ENCODE measurements at regions not wholly inside any gene's neighbourhood (a gene's known extent, or its start where the extent isn't known, plus 50 kb on each side); places are given as distances from the start of the nearest gene placed in this dataset.

DNA sequence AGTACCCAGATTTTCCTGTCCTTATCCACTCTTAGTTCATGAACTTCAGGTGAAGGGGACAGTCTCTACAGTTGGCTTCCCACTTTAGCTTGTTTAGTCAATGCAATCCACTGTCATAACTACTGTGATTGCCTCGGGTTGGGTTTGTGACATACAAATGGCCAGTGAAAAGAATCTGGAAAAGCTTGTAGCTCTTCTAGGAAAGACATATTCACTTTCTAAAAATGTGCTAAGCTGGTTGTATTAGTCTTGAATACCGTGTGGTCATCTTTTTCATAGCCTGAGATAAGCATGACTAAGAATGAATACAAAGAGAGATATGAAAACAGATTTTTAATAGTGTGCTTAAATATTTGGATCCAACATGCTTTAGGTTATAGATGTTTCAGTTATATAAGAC, 1443.5 kb upstream of the IGFBP7 start:
- no peak for DNase-seq (ENCODE audit: low read depth)

DNA sequence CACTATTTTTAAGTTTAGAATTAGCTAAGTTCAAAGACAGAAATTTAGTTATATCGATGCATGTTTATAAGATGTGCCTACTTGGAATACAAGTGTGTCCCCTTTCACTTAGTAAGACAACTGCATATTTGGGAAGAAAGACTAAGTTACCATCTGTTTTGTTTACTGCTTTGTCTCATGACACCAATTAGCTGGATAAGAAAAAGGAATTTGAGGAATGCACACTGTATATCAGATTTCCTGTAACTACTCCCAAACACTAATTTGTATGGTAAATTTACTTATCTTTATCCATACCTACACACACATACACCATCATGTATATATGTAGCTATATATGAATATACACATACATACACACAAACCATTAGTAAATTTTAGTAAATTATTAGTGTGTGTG, 1442.8 kb upstream of the IGFBP7 start:
- no peak for DNase-seq (ENCODE audit: low read depth)

DNA sequence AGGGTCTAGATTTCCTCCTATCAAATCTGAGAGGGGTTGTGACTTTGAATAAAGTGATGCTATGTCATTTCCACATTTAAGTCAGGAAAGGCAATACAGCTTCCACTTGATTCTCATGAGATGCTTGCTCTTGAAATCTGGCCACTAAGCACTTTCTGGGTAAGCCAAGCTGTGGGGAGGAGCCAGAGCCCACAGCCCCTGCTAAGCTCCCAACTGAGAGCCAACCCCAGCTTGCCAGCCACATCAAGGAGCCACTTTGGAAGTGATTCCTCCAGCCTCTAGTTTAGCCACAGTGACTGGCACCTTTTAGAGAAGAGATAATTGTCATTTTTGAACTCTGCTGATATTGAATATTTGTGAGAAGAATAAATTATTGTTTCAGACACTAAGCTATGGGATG, 1441.5 kb upstream of the IGFBP7 start:
- DNase-seq (ENCODE audit: low read depth) = no peak

DNA sequence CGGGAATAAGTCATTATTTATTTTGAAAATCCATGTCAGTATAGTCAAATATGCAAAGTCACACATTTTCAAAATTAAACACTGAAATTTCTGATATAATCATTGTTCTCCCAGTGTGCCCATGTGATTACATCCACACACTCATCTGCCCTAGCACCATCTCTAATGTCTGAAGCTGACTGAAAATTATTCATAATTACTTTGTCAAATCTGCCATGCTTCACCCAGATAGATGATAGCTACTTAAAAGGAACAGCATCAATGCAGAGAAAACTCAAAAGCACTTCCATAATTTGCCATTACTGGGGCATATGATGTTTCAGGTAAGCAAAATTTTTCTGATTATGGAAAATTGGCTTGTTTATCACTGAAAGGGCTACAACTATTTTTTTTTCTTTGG, 1433.3 kb upstream of the IGFBP7 start:
- DNase-seq (ENCODE audit: low read depth) = no peak

DNA sequence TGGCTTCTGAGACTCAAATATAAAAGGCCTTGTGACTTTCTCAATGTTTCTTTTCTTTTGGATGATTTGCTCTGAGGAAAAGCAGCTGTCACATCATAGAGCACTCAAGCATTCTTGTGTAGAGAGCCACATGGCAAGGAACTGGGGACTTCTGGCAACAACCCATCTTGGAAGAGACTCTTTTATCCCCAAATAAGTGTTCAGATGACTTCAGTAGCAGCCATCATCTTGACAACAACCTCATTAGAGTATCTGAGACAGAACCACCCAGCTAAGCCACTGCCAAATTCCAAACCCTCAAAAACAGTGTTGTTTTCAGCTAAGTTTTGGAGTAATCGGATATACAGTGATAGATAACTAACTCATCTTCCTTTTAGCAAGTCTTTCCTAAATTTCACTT, 1431.7 kb upstream of the IGFBP7 start:
- DNase-seq (ENCODE audit: low read depth) = no peak

DNA sequence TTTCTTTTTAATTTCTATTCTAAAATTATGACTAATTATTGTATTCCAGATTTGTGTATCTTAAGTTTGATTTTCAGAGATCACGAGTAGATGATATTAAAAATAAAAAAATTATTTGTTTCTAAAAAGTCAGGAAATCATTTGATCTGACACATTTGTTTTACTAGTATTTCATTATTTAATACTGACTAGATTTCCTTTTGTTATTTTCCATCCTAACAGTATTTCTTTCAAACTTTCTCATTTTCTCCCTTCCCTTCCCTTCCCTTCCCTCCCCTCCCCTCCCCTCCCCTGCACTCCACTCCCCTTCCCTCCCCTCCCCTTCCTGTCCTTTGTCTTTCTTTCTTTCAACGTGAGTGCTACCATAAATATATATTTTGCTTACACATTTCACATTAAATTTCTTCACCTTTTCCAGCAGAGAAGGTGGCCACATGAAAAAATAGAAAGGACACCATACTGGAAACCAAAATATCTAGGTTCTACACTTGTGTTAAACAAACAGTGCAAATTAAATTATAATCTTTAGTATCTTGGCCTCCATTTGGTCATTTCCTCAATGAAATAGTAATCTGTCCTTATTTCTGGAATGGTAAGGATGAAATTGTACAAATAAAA, 1412.7 kb upstream of the IGFBP7 start:
- DNase-seq (ENCODE audit: low read depth) = no peak

DNA sequence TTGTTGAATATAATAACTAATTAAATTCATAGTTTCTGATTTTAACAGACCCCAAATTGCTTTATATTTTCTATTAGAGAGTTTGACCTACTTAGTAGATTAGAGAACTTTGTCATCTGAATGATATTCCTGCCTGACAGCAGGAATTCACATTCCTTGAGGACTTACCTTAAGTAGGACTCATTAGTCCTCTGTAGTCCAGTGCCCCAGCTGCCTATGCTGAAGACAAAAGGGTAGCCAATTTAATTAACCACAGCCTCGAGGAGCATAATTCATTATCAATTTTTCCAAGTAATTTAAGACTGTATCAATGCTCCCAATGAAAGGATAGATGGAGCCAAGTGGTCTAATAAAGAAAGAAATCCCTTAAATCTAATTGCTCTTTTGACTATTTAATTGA, 1405.0 kb upstream of the IGFBP7 start:
- DNase-seq (ENCODE audit: low read depth) = no peak

DNA sequence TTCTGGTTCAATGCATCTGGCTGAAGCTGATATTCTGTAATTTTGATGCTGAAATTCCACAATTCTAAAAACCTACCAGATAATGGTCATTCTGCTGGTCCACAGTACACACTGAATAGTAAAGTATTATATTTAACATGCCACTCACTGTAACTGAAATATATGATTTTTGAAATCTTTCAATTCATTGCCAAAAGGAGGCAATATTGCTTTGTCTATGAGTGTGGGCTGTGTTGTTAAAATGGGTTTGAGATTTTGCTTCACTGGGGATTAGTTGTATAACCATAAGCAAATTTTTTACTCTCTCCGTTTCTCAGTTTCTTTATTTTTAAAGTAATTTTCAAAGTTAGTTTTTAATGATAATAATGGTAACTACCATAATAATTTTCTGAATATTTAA, 1404.1 kb upstream of the IGFBP7 start:
- DNase-seq (ENCODE audit: low read depth) = no peak

DNA sequence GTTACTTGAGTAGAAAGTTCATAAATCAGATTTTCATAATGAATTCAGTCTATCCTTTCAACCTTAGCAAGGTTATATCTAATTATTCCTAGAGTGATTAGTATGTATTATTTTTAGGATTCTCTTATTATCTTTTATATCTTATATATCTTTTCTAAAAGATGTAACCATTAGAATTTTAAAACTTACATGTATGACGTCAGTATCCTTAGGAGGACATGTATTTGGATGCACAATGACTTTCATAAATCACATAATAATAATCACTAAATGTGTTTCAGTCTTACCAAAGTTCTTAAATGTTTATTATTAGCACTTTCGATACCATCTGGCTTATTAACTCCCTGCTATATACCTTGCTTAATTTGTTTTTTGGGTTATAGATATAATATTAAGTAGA, 1400.5 kb upstream of the IGFBP7 start:
- no peak for DNase-seq (ENCODE audit: low read depth)

DNA sequence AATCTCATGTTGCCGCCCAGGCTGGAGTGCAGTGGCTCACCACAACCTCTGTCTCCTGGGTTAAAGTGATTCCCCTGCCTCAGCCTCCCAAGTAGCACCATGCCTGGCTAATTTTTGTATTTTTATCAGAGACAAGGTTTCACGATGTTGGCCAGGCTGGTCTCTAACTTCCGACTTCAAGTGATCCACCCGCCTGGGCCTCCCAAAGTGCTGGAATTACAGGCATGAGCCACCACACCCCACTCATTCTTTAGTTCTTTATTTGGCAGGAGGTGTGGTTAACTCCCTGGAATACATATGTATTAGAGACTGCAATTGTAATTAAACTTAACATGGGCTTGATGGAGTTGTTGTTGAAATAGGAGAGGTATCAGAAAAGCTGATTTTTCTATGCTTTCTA, 1396.9 kb upstream of the IGFBP7 start:
- no peak for DNase-seq (ENCODE audit: low read depth)

DNA sequence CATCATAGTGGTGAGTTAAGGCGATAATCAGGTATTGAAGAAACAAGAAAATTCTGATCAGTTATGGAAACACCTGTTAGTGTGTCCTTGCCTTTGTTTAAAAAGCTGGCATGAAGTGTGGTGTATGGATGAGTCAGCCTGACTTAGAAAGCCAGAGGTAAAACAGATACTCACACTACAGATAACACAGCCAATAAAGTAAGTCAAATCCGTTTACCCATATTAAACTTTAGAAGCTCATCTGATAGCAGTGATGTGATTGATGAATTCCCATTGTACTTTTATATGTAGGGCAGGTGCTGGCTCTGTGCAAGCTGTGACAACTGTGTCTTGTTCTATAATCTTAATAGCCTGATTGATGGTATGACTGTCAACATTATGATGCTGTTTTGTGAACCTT, 1392.7 kb upstream of the IGFBP7 start:
- DNase-seq (ENCODE audit: low read depth) = no peak

DNA sequence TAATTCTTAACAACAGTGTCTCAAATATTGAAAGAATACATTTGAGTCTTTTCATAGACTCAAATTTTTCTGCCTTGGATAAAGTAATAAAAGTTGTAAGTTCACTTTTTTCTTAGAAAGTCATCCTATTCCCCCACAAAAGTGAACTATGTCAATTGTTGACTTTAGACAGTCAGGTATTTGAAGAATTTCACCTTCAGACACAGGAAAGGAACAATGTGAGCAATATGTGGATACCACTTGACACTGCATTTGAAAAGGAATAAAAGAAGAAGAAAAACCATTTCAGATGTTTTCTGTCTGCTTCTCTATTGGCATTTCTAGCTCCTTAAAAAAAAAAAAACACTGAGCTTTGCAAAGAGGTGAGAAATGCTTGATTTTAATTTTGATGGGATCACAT, 1389.0 kb upstream of the IGFBP7 start:
- DNase-seq (ENCODE audit: low read depth) = no peak

DNA sequence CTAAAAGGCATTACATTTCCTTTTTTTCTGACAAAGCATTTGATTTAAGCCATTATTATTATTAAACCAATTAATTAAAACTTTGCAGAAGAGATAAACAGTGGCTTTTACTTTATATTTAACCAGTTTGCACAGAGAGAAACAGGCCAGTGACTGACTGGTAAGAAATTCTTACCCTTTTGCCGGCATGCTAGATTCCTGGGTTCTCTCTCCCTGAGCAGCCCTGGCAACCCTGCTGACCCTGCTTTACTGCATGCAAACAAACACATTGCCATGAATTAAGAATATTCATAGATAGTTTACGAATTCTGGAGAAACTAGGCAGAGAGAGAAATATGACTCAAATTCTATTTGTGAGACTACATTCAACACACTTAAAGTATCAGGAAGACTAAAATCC, 1381.4 kb upstream of the IGFBP7 start:
- no peak for DNase-seq (ENCODE audit: low read depth)

DNA sequence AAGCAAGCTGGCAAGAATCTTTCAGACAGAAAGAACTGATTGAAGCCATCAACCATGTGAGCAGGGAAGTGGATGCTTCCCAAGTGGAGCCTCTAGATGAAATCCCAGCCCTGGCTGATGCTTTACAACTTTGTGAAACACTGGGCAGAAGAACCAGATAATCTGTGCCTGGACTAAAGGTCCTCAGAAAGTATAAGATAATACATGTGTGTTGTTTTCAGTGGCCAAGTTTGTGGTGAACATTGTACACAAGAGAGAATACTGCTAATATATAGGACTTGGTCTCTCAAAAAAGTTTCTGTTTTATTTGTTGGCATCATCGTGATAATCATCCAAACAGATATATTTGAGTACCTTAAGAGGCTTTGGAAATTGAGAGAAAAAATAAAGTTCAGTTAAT, 1367.8 kb upstream of the IGFBP7 start:
- DNase-seq (ENCODE audit: low read depth) = no peak

DNA sequence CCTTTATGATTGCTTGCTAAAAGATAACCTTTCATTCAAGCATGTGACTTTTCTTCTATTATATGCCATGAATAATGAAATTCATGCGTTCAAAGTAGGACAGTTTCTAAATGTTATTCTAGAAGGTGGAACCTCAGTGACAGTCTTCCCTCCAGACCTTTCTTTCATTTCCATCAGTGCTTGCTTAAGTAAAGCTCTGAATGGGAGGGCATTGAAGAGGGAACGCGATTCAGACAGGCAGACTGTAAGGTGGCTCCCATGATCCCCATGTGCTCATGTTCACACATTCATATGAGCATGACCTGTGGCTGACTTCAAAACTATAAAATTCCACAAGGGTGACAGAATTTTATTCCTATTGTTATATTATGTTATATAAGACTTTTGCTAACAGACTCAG, 1367.3 kb upstream of the IGFBP7 start:
- no peak for DNase-seq (ENCODE audit: low read depth)

DNA sequence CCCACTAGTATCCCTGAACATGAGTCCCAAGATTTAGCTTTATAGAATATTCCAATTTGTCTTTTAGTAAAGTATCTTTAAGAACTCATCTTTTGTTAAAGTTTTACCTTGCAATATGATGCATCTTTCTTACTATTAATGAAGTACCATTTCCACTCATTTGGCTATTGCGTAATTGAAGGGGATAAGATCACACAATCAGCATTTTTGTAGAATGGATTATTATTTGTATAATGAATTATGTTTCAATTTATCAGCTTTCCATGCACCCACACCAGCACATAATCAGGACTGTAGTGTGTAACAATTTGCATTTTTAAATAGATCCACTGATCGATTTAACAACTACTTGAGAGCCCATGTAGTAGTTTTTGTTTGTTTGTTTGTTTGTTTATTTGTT, 1364.9 kb upstream of the IGFBP7 start:
- DNase-seq (ENCODE audit: low read depth) = no peak

DNA sequence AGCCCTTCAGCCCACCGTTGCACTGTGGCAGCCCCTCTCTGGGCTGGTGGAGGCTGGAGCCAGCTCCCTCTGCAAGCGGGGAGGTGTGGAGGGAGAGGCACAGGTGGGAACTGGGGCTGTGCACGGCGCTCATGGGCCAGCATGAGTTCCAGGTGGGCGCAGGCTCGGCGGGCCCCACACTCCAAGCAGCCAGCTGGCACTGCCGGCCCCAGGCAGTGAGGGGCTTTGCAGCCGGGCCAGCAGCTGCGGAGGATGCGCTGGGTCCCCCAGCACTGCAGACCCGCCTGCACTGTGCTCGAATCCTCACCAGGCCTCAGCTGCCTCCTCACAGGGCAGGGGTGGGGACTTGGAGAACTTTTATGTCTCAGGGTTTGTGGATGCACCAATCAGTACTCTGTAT, 1354.8 kb upstream of the IGFBP7 start:
- no peak for DNase-seq (ENCODE audit: low read depth)

DNA sequence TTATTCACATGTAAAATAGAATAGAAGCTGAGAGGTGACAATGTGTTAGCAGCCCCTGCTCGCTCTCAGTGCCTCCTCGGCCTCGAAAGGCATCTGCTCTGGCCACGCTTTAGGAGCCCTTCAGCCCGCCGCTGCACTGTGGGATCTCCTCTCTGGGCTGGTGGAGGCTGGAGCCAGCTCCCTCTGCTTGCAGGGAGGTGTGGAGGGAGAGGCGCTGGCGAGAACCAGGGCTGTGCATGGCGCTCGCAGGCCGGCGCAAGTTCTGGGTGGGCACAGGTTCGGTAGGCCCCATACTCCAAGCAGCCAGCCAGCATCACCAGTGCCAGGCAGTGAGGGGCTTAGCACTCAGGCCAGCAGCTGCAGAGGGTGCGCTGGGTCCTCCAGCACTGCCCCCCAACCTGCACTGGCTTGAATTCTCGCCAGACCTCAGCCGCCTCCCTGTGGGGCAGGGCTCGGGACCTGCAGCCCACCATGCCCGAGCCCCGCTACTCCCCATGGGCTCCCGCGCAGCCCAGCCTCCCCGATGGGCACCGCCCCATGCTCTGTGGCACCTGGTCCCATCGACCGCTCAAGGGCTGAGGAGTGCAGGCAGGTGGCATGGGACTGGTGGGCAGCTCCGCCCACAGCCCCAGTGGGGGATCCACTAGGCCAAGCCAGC, 1346.7 kb upstream of the IGFBP7 start:
- DNase-seq (ENCODE audit: low read depth) = no peak

DNA sequence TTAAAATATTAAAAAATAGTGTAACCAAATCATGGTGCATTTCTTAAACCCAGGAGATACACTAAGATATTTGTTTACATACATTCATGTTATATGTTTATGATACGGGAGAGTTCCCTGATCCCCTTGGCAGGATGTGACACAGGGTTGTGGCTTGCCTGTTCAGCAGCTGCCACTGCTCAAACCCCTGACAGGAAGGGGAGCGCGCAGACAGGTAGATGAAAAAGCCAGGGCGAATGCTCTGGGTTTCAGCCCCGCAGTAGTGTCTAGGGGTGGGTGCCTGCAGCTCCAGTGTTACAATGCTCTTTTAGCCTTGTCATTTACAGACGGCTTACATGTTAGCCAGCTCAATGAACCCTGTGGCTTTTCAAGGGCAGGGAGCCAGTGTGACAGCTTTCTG, 1343.8 kb upstream of the IGFBP7 start:
- DNase-seq (ENCODE audit: low read depth) = no peak

DNA sequence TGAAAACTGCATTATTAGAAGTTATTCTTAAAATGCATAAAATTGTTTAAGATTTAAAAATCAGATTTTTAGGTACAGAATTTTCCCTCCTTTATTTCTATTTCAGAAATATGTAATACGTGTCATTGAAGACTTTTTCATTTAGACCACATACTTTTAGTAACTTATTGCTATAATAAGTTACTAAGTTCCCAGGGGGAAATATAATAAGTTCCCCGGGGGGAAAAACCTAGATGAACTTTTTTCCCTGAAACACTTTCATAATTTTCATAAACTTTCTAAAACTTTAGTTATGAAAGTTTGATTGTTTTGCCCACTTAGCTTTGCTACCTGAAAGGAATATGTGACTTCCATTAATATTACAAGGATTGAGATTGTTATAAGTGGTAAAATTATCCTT, 1341.5 kb upstream of the IGFBP7 start:
- no peak for DNase-seq (ENCODE audit: low read depth)

DNA sequence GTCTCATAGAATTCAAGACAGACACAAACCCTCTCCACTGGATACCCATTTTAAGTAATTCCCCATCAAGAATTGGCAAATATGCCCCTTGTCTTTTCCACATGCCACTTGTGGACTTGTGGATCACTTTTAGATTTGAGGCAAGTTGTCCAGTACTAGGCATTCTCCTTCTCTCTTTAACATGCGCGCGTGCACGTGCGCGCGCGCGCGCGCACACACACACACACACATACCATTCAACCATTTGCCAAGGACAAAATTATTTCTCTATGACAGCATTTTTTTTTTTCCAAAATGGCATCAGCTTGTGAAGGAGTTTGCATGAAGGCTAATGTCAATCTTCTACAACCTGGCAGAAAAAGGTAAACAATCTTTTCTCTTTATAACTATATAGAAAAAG, 1325.7 kb upstream of the IGFBP7 start:
- DNase-seq (ENCODE audit: low read depth) = no peak

DNA sequence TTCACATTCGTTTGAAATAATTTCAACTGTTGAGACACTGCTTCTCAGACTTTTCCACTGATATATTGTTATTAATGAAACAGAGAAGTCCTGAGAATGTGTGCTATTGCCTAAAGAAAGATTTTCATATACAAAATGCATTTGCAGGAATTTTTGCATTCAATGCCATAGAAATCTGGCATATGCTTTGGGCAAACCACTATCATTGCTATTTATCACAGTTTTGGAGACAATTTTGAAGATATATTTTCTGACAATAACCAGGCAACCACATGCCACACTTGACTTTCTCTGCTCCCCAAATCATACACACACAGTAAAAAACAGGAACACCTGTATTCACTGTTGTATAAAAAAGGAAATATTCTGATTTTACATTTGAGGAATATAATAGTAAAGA, 1303.7 kb upstream of the IGFBP7 start:
- no peak for DNase-seq (ENCODE audit: low read depth)

DNA sequence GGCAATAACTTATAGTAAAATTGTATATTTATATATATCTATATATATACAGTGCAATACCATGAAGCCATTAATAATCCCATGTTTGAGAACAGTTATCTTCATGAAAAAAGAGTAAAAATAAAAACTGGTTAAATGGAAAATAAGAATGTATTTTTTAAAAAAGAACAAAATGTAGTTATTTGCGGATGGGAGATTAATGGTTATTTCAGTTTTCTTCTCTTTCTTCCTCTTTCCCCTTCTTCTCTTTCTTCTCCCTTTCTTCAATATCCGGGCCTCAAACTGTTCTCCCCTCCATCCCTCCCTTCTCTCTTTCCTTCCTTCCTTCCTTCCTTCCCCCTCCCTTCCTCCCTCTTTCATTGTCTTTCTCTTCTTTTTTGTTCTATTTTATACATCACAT, 1301.7 kb upstream of the IGFBP7 start:
- no peak for DNase-seq (ENCODE audit: low read depth)

DNA sequence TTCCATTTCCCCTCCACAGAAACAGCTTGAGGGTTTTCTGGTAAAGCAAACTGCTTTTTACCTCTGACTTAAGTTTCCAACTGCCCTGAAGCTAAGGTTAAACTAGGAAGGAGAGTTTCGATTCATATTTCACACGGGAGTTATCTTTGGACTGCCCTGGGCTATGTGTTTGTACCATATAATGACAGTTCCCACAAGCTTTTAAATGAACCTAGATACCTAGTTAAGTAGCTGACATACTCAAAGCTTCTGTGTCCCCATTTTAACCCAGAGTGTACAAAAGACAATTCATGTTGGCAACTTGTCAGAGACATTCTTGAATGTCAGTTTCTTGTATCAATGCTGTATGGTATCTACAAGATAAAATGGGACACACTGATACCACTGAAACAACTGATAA, 1296.6 kb upstream of the IGFBP7 start:
- DNase-seq (ENCODE audit: low read depth) = no peak

DNA sequence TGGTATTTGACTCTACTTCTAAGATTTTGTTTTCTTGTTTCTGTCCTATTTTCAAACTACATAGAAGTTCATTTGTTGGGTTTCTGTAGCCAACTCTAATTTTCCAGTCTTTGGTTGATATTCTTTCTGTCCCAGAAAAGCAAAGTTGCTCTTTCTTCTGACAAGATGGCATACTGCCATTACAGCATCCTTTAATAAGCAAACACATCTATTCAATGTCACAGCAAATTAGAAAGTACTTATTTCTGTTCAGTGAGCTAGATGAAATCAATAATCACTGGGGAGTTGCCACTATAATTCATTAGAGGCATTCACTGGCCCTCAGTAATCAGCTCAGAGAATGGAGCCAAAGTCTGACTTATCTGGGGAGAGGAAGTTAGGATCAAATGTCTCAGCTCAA, 1258.0 kb upstream of the IGFBP7 start:
- no peak for DNase-seq (ENCODE audit: low read depth)
